ENCODE measurements at regions not wholly inside any gene's neighbourhood (a gene's known extent, or its start where the extent isn't known, plus 50 kb on each side); places are given as distances from the start of the nearest gene placed in this dataset.
"Not testable (repeated sequence)": the region's sequence is repeated elsewhere in the genome, so short reads cannot be mapped to it uniquely, and the experiment has no call there.

GRCh38 chr21:14883351-14883750 lies 181.4 kb downstream of the NRIP1 start:
- Histone ChIP-seq H3K9me2 (replicated peaks; ENCODE audit: insufficient read depth) (no peaks in the 10 kb centered on the region), H3K27ac (no peak overlapping the region), H3K27me3 (no peaks in the 10 kb centered on the region), H3K9me3 (ENCODE audit: low read depth) (no peaks in the 10 kb centered on the region), H4K20me1 (ENCODE audit: insufficient read depth, poor library complexity, severe bottlenecking) (no peaks in the 10 kb centered on the region), H2AFZ (no peak overlapping the region), H3K36me3 (replicated peaks; ENCODE audit: insufficient read depth, low read depth) (no peaks in the 10 kb centered on the region), H3K4me2 (no peak overlapping the region), H3K4me3 (no peak overlapping the region), H3K79me2 (no peaks in the 10 kb centered on the region), H3K4me1 (ENCODE audit: insufficient read depth) (peaks cover 8% of the 10 kb centered on the region)
- TF ChIP-seq EZH2 (IDR thresholded peaks at IDR 0.05; ENCODE audit: borderline replicate concordance), result no peak
- 89% methylated on average over 1 of the region's 1 CpG for WGBS (ENCODE audit: low lambda C conversion rate, missing lambda C conversion rate)
- DNase-seq (ENCODE audit: low spot score), result no peak

GRCh38 chr21:14882545-14882944 lies 182.3 kb downstream of the NRIP1 start:
- WGBS (ENCODE audit: low lambda C conversion rate, missing lambda C conversion rate), result 93% methylated on average over 5 of the region's 5 CpGs
- not testable (repeated sequence) for H3K4me2 ChIP-seq; H3K27ac ChIP-seq; H3K27me3 ChIP-seq; H3K4me1 ChIP-seq (ENCODE audit: insufficient read depth); H3K9me2 ChIP-seq (replicated peaks; ENCODE audit: insufficient read depth); H3K4me3 ChIP-seq; DNase-seq (ENCODE audit: low spot score); H3K36me3 ChIP-seq (replicated peaks; ENCODE audit: insufficient read depth, low read depth); H4K20me1 ChIP-seq (ENCODE audit: insufficient read depth, poor library complexity, severe bottlenecking); H3K79me2 ChIP-seq; H2AFZ ChIP-seq; H3K9me3 ChIP-seq (ENCODE audit: low read depth)

- no peak overlapping the region for H3K4me3 ChIP-seq
- no peak for DNase-seq (ENCODE audit: low spot score)
- H4K20me1 ChIP-seq (ENCODE audit: insufficient read depth, poor library complexity, severe bottlenecking), result no peaks in the 10 kb centered on the region
- H3K4me1 ChIP-seq (ENCODE audit: insufficient read depth), result peaks cover 14% of the 10 kb centered on the region
- no peaks in the 10 kb centered on the region for H3K27me3 ChIP-seq
- H3K27ac ChIP-seq, result no peak overlapping the region
- no peak for TF ChIP-seq EZH2phosphoT487 (IDR thresholded peaks at IDR 0.05; ENCODE audit: low read depth, severe bottlenecking, unreplicated experiment)
- TF ChIP-seq EZH2 (IDR thresholded peaks at IDR 0.05; ENCODE audit: borderline replicate concordance), result no peak
- TF ChIP-seq CTCF (IDR thresholded peaks at IDR 0.05; ENCODE audit: poor library complexity), result no peak
- no peak overlapping the region for H3K4me2 ChIP-seq
- 98% methylated on average over 2 of the region's 2 CpGs for WGBS (ENCODE audit: low lambda C conversion rate, missing lambda C conversion rate)
- no peak overlapping the region for H2AFZ ChIP-seq
- H3K9me3 ChIP-seq (ENCODE audit: low read depth), result no peaks in the 10 kb centered on the region
- H3K79me2 ChIP-seq, result no peaks in the 10 kb centered on the region
- no peaks in the 10 kb centered on the region for H3K9me2 ChIP-seq (replicated peaks; ENCODE audit: insufficient read depth)
- no peaks in the 10 kb centered on the region for H3K36me3 ChIP-seq (replicated peaks; ENCODE audit: insufficient read depth, low read depth)
Measured at GRCh38 chr21:14881863-14882499, 182.8 kb downstream of the NRIP1 start.

GRCh38 chr21:14880922-14881321 lies 183.9 kb downstream of the NRIP1 start:
- Histone ChIP-seq H4K20me1 (ENCODE audit: insufficient read depth, poor library complexity, severe bottlenecking) (no peaks in the 10 kb centered on the region), H3K4me1 (ENCODE audit: insufficient read depth) (peaks cover 25% of the 10 kb centered on the region), H3K4me3 (no peak overlapping the region), H3K9me2 (replicated peaks; ENCODE audit: insufficient read depth) (no peaks in the 10 kb centered on the region), H3K36me3 (replicated peaks; ENCODE audit: insufficient read depth, low read depth) (no peaks in the 10 kb centered on the region), H3K27me3 (no peaks in the 10 kb centered on the region), H3K9me3 (ENCODE audit: low read depth) (no peaks in the 10 kb centered on the region), H3K79me2 (no peaks in the 10 kb centered on the region), H3K4me2 (no peak overlapping the region), H2AFZ (no peak overlapping the region), H3K27ac (no peak overlapping the region)
- DNase-seq (ENCODE audit: low spot score), result no peak
- WGBS (ENCODE audit: low lambda C conversion rate, missing lambda C conversion rate), result 67% methylated on average over 2 of the region's 2 CpGs
- TF ChIP-seq EZH2 (IDR thresholded peaks at IDR 0.05; ENCODE audit: borderline replicate concordance) (no peak), EZH2phosphoT487 (IDR thresholded peaks at IDR 0.05; ENCODE audit: low read depth, severe bottlenecking, unreplicated experiment) (no peak), CTCF (IDR thresholded peaks at IDR 0.05; ENCODE audit: poor library complexity) (no peak)

Measured in hepatocyte (in vitro differentiated cells).